ENCODE measurements at regions not wholly inside any gene's neighbourhood (a gene's known extent, or its start where the extent isn't known, plus 50 kb on each side); places are given as distances from the start of the nearest gene placed in this dataset.

DNA sequence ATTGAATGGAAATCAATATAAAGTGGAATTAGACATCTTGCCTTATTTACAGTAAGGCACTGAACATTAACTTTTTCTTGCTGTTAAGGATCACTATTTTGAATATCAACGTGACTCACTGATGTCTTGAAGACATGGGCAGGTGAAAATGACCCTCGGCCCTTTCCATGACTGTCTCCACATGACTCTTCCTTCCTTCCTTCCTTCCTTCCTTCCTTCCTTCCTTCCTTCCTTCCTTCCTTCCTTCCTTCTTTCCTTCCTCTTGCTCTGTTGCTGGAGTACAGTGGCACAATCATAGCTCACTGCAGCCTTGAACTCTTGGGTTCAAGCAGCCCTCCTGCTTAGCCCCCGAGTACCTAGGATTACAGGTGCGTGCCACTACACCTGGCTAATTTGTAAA is 52.2 kb upstream of the TOX2 start:
- ChIA-PET CTCF (no interaction called here), POLR2A (no interaction called here)
- no peaks in the 10 kb centered on the region for H3K79me2 ChIP-seq (ENCODE audit: control insufficient read depth, insufficient read depth, low read length)
- H3K4me3 ChIP-seq (ENCODE audit: control extremely low read depth in 1 of 5, extremely low read depth in 1 of 5, insufficient read depth in 1 of 5, low read depth in 2 of 5, low read length in 4 of 5) = no peak overlapping the region
- intact Hi-C loops (cut with micrococcal nuclease) = no loop called here
- no peak overlapping the region for H3K4me2 ChIP-seq (replicated peaks; ENCODE audit: low read depth, low read length, poor library complexity, severe bottlenecking)
- no peak overlapping the region for H2AFZ ChIP-seq (ENCODE audit: insufficient read depth, low read depth, low read length, poor library complexity, severe bottlenecking)
- TF ChIP-seq, protein P1, sequence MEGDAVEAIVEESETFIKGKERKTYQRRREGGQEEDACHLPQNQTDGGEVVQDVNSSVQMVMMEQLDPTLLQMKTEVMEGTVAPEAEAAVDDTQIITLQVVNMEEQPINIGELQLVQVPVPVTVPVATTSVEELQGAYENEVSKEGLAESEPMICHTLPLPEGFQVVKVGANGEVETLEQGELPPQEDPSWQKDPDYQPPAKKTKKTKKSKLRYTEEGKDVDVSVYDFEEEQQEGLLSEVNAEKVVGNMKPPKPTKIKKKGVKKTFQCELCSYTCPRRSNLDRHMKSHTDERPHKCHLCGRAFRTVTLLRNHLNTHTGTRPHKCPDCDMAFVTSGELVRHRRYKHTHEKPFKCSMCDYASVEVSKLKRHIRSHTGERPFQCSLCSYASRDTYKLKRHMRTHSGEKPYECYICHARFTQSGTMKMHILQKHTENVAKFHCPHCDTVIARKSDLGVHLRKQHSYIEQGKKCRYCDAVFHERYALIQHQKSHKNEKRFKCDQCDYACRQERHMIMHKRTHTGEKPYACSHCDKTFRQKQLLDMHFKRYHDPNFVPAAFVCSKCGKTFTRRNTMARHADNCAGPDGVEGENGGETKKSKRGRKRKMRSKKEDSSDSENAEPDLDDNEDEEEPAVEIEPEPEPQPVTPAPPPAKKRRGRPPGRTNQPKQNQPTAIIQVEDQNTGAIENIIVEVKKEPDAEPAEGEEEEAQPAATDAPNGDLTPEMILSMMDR (IDR thresholded peaks at IDR 0.05) = no peak
- TF ChIP-seq EZH2 (IDR thresholded peaks at IDR 0.05; ENCODE audit: borderline replicate concordance, insufficient read depth, low read depth, low read length, poor library complexity, severe bottlenecking) = no peak
- 79% methylated on average over 2 of the region's 4 CpGs for WGBS (ENCODE audit: insufficient coverage)
- DNase-seq (no peak), ATAC-seq (ENCODE audit: low read depth) (no peak)
- no peak overlapping the region for H3K9ac ChIP-seq (ENCODE audit: low read length)
- H3K9me3 ChIP-seq (ENCODE audit: control extremely low read depth in 1 of 3, control insufficient read depth in 2 of 3, insufficient read depth in 1 of 3, low read length in 2 of 3) = no peaks in the 10 kb centered on the region
- Mint-ChIP-seq H3K9me3 (ENCODE audit: insufficient read depth) (no peaks in the 10 kb centered on the region), H3K4me3 (no peak overlapping the region), H3K27me3 (peaks cover 10% of the 10 kb centered on the region), H3K27ac (no peak overlapping the region), H3K4me1 (no peaks in the 10 kb centered on the region)
- no peaks in the 10 kb centered on the region for H3K4me1 ChIP-seq (ENCODE audit: control insufficient read depth in 2 of 2, insufficient read depth in 2 of 2, low read length in 2 of 2)
- H4K20me1 ChIP-seq (ENCODE audit: control insufficient read depth, insufficient read depth, low read length, poor library complexity, severe bottlenecking) = no peaks in the 10 kb centered on the region
- peaks cover 0 to 3% (median 0%) of the 10 kb centered on the region in 4 experiments for H3K27me3 ChIP-seq (replicated peaks in 1 of 4; ENCODE audit: control extremely low read depth in 1 of 4, control insufficient read depth in 3 of 4, insufficient read depth in 4 of 4, low read length in 3 of 4)
- H3K36me3 ChIP-seq (replicated peaks in 1 of 2; ENCODE audit: control extremely low read depth in 1 of 2, control insufficient read depth in 1 of 2, extremely low read depth in 1 of 2, insufficient read depth in 2 of 2, low read length in 1 of 2) = no peaks in the 10 kb centered on the region
- H3K27ac ChIP-seq (ENCODE audit: low read length in 2 of 2) = no peak overlapping the region

DNA sequence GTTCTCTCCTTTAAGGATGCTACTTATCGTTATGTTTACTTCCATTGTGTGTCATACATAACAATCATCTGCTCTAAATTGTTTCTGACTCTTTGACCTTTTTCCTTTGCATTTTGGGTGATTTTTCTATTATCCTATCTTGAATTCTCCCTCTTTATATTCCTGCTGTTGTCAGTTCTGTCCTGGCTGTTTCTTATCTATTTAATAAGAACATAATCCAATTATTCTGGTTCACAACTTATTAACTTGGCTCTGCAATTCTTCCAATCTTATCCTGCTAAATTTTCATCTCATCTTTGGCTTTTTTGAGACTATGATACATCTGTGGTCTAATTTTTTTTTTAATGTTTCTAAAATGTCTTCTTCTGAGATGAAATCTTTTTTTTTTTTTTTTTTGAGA is 54.7 kb upstream of the TOX2 start:
- Histone ChIP-seq H3K27me3 (replicated peaks in 1 of 4; ENCODE audit: control extremely low read depth in 1 of 4, control insufficient read depth in 3 of 4, insufficient read depth in 4 of 4, low read length in 3 of 4) (peaks cover 0 to 3% (median 0%) of the 10 kb centered on the region in 4 experiments), H3K9me3 (ENCODE audit: control extremely low read depth in 1 of 3, control insufficient read depth in 2 of 3, insufficient read depth in 1 of 3, low read length in 2 of 3) (no peaks in the 10 kb centered on the region), H3K4me3 (ENCODE audit: control extremely low read depth in 1 of 5, extremely low read depth in 1 of 5, insufficient read depth in 1 of 5, low read depth in 2 of 5, low read length in 4 of 5) (no peak overlapping the region), H2AFZ (ENCODE audit: insufficient read depth, low read depth, low read length, poor library complexity, severe bottlenecking) (no peak overlapping the region), H3K79me2 (ENCODE audit: control insufficient read depth, insufficient read depth, low read length) (no peaks in the 10 kb centered on the region), H3K27ac (ENCODE audit: low read length in 2 of 2) (no peak overlapping the region), H3K9ac (ENCODE audit: low read length) (no peak overlapping the region), H3K36me3 (replicated peaks in 1 of 2; ENCODE audit: control extremely low read depth in 1 of 2, control insufficient read depth in 1 of 2, extremely low read depth in 1 of 2, insufficient read depth in 2 of 2, low read length in 1 of 2) (no peaks in the 10 kb centered on the region), H3K4me2 (replicated peaks; ENCODE audit: low read depth, low read length, poor library complexity, severe bottlenecking) (no peak overlapping the region), H4K20me1 (ENCODE audit: control insufficient read depth, insufficient read depth, low read length, poor library complexity, severe bottlenecking) (no peaks in the 10 kb centered on the region), H3K4me1 (ENCODE audit: control insufficient read depth in 2 of 2, insufficient read depth in 2 of 2, low read length in 2 of 2) (no peaks in the 10 kb centered on the region)
- Mint-ChIP-seq H3K9me3 (ENCODE audit: insufficient read depth) (peaks cover 2% of the 10 kb centered on the region), H3K27ac (no peak overlapping the region), H3K27me3 (peaks cover 13% of the 10 kb centered on the region), H3K4me1 (no peaks in the 10 kb centered on the region), H3K4me3 (no peak overlapping the region)
- POLR2A ChIA-PET = no interaction called here
- CTCF ChIA-PET = interaction anchor here (0.6 kb wide), 1 partner anchor 24 kb away, joined by 3 read pairs; no protein-coding TSS in a partner anchor
- WGBS (ENCODE audit: insufficient coverage) = no CpG with 5 or more reads among the region's 1 CpG
- ATAC-seq (ENCODE audit: low read depth) (no peak), DNase-seq (no peak)
- no peak for TF ChIP-seq EZH2 (IDR thresholded peaks at IDR 0.05; ENCODE audit: borderline replicate concordance, insufficient read depth, low read depth, low read length, poor library complexity, severe bottlenecking)
- TF ChIP-seq, protein P1 (IDR thresholded peaks at IDR 0.05) = no peak
- intact Hi-C loops (cut with micrococcal nuclease) = no loop called here
